ENCODE measurements at regions not wholly inside any gene's neighbourhood (a gene's known extent, or its start where the extent isn't known, plus 50 kb on each side); places are given as distances from the start of the nearest gene placed in this dataset.
"Not testable (repeated sequence)": the region's sequence is repeated elsewhere in the genome, so short reads cannot be mapped to it uniquely, and the experiment has no call there.

DNA sequence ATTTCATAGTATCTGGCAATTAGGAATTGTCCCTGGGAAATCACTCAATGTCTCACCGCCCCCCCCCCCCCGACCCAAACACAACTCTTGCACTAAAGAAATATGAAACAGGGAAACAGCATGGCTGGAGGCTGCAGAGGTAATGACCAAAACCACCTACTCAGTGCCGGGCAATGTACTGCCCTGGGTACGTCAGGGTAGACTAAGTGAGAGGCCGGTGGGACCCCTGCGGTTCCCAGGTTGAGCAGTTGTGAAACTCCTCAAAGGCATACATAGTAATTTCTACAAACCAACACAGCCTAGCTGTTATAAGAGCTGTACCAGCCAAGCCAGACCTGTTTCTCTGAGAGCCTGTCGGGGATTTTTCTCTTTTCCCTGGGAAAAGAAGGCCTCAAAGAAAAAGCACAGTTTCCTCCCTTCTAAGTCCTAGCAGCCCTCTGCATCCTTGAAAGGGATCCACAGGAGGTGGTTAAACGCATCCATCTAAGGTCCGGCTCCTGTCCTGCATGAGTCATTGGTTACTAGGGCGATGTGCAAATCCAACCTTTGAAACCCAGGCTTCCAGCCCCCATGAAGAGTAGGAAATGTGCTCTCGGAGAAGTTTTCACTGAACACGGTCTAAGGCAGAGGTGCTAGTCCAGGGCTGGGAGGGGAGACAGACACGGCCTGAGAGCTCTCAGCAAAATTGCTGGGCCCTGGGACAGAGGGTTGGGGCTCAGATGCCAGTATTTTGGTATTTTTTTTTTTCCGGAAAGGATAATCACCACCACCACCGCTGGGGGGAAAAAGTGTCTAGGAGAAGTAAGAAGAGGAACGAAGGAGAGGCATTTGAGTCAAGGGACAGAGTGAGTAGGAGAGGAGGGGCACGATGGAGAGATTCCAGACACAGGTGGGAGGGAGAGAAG lies 172.8 kb downstream of the ATP6V0E2 start:
- DNase-seq (ENCODE audit: low spot score), result not testable (repeated sequence)

DNA sequence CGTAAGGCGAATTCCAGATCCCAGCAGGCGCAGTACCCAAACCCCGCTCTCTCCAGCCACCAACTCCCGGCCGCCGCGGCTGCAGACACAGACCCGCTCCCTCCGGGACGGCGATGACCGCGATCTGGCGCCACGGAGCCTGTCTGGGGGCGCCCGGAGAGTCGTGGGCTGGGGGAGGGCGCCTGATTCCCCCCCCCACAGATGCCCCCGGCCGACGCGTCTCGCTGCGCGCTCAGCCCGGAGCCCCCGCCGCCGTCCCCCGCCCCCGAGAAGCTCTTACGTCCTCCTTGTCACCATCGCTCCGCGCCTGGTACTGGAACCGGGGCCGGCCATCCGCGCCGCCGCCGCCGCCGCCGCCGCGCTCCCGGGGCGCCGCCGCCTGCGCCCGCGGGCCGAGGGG lies 173.6 kb downstream of the ATP6V0E2 start:
- DNase-seq (ENCODE audit: low spot score), result not testable (repeated sequence)

DNA sequence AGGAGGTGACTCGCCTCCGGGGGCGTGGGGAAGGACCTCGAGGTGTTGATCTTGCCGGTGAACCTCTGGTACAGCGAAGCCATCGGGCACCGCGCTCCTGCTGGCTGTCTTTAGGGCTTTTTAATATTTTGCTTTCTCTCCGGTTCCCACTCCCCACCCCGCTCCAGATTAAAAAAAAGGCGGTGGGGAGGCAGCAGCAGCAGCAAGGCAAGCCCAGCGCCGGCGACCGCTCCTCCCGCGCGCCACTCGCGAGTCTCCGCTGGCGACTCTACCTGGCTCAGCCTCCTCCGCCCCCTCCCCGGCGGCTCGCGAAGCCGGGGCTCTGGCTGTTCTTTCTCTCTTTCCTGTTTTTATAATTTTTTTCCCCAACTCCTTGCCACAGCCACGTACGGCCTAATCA lies 174.0 kb downstream of the ATP6V0E2 start:
- DNase-seq (ENCODE audit: low spot score), result not testable (repeated sequence)

DNA sequence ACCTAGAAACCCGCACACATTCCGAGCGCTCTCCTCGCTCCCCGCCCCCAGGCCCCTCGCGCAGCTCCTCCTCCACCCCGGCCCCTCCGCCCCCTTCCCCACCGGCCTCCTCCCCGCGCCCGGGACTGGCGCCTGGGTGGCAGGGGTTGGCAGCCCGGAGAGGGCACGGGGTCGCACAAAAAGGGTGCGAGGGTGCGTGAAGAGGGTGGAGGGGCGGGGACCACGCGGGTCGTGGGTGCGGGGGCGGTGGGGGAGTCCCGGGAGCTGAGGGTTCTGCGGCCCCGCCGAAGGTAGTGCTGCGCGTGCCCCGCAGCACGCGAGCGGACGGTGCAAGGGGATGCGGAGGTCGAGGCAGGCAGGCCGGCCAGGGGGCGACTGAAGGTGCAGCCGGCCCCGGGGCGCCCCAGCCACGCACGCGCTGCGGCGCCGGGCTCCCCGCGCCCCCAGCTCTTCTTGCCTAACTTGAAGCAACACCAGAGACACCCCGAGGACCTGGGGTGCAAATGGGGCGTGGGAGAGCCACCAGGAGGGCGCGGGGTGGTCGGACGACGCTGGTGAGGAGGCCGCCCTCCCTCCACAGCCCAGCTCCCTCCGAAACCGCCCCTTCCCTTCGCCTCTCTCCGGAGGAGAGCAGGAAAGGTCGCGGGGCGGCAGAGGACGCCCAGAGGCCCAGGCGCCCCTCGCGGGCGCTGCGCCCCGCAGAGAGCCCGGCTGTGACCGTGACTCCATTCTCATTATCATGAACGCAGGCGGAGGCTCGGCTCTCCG lies 174.7 kb downstream of the ATP6V0E2 start:
- DNase-seq (ENCODE audit: low spot score), result not testable (repeated sequence)

DNA sequence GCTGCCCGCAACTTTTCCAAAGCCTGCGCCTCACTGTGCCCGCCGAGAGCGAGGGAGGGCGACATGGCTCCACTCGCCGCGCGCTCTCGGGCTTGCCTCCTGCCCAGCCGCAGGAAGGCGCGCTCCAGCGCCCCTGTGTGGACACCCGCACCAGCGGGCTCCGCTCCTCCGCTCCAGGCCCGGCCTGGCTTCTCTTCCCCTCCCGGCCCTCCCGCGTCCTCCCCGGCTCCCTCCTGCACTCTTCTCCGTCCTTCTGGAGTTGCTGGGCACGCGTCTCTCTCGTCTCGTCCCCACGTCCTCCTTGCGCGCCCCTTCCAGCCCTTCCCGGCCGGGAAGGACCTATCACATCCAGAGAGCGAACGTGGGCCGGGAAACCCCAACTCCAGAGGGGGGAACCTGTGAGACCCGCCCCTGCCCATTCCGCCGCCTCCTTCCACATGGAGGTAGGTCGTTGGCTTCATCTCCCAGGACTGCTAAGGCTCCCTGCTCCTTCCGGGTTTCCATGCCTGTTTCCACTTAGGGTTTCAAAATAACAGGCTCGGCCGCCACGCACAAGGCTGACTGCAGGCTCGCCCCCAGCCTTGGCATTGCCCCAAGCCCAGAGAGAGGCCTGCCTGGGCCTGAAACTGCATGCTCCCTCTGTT lies 175.4 kb downstream of the ATP6V0E2 start:
- not testable (repeated sequence) for DNase-seq (ENCODE audit: low spot score)

DNA sequence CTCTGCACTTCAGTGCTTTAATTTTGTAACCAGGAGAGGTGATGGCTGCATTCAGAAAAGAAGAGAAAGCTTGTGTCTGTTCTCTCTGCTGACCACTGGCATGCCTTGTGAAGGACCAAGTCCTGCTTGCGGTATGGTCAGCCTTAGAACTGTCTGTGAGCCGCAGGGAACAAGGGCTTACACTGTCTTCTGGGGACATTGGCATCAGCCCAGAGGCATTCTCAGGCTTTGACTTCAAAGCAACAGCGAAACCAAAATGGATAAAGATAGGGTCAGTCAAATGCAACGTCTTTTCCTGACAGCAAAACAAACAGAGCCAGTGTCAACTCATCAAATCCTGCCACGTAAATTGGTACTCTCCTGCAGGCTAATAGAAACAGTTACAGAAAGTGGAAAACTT lies 179.6 kb downstream of the ATP6V0E2 start:
- not testable (repeated sequence) for DNase-seq (ENCODE audit: low spot score)

DNA sequence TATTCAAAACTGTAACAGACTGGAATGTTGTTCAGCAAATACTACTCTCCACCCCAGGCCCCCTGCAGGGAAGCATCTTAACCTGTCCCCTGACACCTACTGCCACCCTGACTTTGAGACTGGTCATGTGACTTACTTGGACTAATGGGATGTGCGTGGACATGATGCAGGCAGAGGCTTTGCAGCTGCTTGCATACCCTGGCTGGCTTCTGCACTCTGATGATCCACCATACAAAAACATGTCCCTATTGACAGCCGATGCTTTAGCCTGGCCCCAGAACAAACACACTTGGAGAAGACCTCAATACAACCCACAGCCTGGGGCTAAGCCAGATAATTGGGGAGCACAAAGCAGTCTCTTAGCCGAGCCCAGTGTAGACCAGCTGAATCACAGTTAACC lies 180.5 kb downstream of the ATP6V0E2 start:
- DNase-seq (ENCODE audit: low spot score), result not testable (repeated sequence)

DNA sequence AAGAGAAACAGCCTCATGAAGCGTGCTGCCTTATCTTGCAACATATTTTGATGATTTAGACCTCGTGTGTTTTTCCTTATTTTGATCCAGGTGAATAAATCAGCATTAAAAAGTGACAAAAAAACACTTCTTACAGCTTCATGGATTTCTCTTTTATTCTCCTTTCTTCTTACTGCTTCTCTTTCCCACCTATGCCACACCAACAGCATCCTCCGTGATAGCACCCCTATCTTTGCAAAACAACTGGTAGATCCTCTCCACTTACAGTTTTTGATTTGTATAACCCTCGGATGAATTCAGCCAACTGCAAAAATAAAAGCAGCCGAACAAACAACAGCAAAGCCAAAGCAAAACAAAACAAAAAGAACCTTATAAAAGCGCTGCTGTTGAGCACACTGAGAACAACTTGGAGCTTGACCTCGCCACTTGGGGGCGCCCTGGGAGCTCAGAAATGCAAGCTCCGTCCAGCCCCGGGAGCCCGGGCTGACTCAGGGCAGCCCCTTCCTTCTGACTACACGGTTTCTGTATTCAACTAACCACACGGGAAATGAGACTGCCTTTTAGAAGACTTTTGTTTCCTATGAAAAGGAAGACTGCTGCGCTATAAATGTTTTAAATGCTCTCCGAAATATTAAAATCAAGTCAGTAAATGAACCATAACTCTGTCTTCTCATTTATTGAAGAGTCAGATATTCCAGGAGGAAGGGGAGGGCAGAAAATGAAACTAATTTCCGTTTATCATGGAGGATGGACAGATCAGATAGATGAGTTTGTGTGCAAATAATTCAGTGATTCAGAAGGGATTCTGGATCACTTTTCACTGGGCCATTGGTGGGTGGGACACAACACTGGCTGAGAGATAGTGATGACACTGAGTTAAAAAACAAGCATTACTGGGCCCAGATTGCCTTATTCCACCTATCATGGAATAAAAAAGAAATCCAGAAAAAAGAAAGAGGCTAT lies 186.8 kb downstream of the ATP6V0E2 start:
- not testable (repeated sequence) for DNase-seq (ENCODE audit: low spot score)

DNA sequence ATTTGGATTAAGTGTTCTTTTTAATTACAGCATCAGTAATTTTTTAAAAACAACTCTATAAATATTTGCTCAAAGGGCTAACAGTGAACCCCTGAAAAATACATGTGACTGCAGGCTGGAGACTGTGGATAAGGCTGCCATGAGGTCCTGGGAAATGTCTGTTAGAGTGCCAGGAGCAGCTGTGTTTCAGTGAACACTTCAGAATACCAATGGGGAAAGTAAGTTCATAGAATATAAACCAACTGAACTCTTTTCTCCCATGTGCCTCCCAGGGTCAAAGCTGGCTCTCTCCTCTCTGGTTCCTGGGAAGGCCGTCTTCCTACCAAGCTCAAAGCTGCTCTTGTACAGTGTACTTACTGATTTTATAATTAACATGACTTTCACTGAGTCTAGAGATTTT lies 189.4 kb downstream of the ATP6V0E2 start:
- DNase-seq (ENCODE audit: low spot score), result not testable (repeated sequence)

DNA sequence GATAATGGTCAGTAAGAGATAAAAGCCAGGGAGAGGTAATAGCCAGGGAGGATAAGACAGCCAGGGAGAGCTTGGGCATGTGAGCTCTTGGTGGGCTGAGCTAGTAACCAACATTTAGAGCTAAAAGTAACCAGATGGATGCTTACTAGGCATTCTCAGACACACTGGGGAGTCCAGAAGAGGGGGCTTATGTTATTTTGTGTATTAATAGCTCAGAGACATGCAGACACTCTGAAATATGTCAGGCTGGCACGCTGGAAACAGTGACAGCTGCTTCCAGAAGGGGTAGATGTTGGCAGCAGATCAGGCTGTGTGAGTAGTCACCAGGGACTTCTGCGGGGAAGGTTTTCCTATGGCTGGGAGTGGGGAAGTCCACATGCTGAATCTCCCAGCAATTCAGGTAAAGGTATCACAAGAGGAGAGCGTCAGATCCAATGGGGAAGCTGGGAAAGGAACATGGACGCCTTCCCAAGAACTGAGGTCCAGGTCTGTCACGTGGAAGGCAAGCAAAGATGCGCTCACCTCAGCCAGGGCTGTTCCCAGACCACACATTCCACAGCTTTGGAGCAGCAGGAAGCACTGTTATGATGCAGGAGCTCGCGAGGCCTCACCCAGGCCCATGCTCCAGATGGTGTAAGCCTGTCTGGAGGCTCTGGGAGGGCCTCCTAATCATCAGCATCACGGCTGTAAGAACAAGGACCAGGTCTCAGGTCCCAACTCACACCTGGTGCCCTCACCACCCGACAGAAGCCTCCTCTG lies 196.0 kb downstream of the ATP6V0E2 start:
- not testable (repeated sequence) for DNase-seq (ENCODE audit: low spot score)

DNA sequence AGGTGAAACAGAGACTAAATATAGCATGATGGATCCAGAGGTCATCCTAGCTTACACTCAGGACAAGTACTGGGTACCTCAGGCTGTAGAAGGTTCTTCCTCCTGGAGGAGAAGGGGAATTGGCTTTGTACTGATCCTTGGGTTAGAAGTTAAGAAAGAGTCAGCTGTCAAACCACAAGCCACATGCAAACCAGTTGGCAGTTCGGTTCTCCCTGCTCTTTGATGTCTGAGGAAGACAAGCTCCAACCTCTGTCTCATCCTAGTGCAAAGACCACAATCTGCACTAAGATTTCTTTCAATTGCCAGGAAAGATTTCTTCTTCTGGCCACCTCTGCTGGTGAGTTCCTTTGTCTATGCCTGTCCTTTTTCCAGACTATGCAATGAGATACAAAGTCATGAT lies 203.8 kb downstream of the ATP6V0E2 start:
- DNase-seq (ENCODE audit: low spot score), result not testable (repeated sequence)

DNA sequence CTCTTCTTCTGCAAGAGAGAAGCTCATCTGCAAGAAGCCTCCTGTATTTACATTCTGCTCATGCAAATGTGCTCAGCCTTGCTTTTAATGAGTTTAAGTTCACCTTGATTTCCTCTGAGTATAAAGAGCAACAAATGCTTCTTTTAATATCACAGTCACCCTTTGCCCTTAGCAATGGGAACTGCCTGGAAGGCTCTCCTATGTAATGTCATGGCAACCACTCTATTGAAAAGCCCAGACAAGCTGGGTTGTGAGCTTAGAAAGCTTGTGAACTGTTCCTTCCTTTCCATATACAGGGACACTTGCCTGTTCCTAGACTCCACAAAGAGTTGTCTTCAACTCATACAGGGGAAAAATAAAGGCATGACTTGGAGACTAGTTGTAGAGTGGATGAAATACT lies 208.1 kb downstream of the ATP6V0E2 start:
- not testable (repeated sequence) for DNase-seq (ENCODE audit: low spot score)

DNA sequence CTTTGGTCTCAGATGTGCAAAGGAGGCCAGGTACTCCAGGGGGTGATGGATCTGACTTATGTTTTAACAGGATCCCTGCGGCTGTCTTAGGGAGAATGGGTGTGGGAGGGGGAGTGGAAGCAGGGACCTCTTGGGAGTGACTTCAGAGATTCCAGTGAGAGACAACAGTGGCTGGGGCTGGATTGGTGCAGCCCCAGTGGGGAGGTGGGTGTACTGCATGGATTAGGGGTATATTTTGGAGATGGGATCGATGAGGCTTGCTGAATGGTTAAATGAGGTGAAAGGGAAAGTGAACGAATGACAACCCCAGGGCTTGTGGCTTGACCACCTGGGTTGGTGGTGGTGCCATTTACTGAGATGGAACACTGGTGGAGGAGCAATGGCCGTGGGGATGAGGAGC lies 211.0 kb downstream of the ATP6V0E2 start:
- DNase-seq (ENCODE audit: low spot score), result not testable (repeated sequence)

DNA sequence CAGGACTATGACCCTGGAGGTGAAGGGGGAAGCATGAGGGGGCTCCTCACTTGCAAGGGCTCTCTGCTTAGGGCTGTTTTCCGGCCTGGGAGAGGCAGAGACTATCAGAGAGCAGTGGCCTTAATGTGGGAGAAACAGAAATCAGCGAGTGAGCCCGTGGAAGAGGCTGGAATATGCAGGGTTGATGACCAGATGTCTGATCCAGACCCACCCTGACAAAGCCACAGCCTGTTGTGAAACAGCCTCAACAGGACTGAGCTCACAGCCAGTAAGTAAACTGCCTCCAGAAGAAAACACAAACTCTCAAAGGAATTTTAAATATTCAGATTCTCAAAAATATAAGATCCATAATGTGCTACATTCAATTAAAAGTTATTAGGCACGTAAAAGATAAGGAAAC lies 213.7 kb downstream of the ATP6V0E2 start:
- not testable (repeated sequence) for DNase-seq (ENCODE audit: low spot score)

DNA sequence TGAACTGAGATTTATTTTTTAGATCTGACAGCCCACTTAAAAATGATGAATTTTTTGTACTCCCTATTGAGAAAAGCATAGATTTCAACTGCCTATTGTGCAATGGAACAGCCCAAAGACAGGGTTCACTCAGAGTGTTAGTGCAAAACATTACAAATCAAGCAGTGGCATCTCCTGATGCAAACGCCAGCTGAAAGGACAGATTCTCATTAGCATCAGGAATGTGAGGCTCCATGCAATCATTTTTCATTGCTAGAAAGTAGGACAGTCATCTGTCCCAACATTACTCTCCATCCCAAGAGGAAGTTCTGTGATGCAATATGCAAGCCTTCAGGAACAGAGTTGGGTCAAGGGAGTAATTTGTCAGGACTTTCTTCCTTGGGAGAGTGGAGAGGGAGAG lies 215.4 kb downstream of the ATP6V0E2 start:
- not testable (repeated sequence) for DNase-seq (ENCODE audit: low spot score)

DNA sequence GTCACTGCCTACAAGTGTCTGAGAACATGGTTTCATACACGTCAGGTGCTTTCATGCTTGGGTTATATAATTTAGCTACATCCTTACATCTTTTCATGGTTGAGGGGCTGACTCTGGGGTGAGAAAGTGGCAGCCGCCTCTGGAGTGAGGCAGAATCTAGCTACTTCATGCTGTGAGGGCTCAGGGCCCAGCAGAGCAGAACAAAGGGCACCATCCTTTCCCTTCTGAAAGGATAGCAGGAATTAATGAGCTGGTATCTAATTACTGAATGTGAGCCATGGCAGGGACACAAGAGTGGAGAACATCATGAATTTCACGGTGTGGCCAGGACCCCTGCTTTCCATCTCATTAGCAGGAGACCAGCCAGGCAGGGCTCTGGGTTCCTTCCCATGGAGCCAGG lies 217.0 kb downstream of the ATP6V0E2 start:
- not testable (repeated sequence) for DNase-seq (ENCODE audit: low spot score)

DNA sequence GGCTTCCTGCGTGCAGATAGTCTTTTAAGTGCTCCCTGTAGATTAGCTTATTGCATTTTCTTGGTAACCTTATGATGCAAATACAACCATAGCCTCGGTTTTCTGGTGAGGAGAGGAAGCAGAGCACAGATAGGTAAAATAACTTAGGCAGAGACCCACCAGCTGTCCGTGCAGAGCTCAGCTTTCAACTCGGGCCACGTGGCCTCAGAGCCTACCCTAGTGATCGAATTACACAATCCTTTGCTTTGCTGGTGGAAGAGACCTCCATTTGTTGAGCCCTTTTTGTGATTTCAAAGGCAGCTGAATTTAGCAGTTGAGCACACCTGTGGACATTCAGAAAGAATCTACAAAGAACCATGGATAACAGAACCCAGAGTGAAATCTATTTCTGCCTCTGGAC lies 220.1 kb downstream of the ATP6V0E2 start:
- not testable (repeated sequence) for DNase-seq (ENCODE audit: low spot score)

DNA sequence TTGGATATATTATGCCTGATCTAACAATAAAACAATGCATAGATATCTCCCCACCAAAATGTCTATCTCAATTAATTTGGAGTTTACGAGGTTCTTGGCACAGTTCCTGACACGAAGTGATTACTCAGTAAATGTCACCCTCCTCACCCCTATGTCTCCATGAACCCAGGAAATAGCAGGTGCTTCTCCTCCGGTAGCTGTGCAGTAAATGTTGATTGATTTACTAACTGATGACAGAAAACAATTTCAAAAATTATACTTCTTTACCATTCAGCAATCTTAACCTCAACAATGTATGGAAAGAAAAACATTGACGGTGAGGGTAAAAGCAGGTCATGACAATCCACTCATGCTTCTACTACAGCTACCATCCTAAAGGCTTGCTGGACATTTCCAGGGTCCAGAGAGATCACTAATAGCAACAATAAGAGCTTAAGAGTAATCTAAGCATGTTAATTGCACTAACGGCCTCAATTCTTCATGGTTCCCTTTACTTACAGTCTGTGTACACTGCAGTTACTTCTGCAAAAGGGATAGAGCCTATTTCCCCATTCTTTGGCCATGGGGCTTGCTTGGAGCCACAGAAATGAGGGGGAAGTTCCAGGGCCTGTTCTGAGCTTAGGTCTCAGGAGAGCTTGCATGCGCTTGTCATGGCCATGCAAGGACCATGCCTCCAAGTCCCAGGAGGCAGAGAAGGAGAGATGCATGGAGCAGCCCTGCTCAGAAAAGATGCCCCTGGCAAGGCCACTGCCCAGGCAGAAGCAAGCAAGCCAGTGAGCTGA lies 222.6 kb downstream of the ATP6V0E2 start:
- DNase-seq (ENCODE audit: low spot score), result not testable (repeated sequence)

DNA sequence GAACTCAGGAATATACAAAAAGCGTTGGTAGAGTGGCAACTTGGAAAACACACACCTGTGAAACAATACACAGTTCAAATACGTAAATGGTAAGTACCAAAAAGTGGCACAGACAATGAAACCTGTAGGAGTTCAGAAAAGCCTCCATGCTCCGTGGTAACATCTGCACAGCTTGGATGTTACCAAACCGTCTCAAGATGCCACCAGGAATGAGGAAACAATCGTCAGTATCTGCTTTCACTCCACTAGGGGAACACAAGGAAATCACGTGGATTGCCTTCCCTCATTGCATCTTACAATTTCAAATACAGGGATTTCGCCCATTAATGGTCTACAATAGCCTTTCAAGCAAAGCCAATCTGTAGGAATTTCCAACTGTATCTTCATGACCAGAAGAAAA lies 224.6 kb upstream of the LRRC61 start:
- DNase-seq (ENCODE audit: low spot score), result not testable (repeated sequence)

DNA sequence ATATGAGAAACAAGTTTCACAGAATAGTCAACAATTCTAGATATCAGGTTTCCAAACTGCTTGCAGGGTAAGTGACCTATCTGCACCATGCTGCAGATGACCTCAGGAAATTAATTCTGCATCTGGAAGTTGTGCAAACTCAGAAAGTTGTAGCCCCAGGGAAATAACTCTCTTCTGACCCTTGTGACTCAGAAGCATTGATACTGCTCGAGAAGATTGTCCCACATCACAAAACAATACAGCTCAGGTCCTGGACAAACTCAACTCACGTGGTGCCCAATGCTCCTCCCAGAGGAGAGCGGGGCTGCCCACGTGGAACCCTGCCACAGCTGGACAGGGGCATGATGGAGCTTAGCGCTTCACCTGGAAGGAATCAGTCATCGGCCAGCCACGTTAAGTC lies 221.9 kb upstream of the LRRC61 start:
- DNase-seq (ENCODE audit: low spot score), result not testable (repeated sequence)

Data from LoVo (cell line).